HG03060 (cell line): ENCODE measurements at regions not wholly inside any gene's neighbourhood (a gene's known extent, or its start where the extent isn't known, plus 50 kb on each side); places are given as distances from the start of the nearest gene placed in this dataset.
"Not testable (repeated sequence)": the region's sequence is repeated elsewhere in the genome, so short reads cannot be mapped to it uniquely, and the experiment has no call there.

Experiments
- ATAC-seq: cut with Tn5 transposase; IDR thresholded peaks from one replicate; pipeline ENCODE4 v1.9.1; 2021; ENCODE audit warnings: low read depth, moderate number of reproducible peaks; ENCODE audit not compliant: unreplicated experiment

DNA sequence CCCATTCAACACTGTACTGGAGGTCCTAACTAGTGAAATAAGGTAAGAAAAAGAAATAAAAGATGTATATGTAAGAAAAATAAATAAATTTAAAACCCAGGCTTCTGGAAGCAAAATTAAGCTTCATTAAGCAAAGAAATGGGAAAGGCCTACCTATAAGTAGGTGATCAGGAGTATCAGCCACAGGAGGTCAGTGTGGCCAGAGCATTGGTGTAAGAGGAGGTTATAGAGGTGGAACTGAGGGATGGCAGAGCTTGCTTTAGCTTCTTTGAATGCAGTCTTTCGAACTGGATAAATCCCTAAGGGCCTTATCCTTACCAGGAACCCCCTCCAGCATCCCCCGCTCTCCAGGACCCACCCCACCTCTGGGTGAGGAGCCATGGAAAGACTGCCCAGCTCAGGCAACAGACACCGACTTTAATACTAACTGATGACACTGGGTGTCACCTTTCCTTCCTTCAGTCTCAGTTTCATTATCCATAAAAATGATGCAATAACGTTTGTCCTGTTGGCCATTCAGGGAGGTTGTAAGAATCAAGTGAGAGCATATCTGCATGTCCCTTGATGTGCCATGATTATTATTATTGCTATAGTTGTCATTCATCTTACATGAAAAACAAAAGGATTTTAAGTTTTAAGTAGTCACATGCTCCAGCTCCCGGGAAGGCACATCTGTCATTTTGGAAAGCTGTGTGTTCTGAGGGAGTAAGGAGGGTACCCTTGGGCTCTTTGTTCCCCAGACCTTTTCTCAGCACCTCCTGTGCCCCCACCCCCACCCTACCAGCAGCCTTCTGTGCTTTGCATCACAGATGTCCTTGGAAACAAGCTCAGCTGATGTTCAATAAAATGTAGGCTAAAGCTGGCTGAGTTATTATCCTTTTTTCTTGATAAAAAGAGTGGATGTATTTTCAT is 50.8 kb upstream of the CTNNA1 start:
- no peak for ATAC-seq

DNA sequence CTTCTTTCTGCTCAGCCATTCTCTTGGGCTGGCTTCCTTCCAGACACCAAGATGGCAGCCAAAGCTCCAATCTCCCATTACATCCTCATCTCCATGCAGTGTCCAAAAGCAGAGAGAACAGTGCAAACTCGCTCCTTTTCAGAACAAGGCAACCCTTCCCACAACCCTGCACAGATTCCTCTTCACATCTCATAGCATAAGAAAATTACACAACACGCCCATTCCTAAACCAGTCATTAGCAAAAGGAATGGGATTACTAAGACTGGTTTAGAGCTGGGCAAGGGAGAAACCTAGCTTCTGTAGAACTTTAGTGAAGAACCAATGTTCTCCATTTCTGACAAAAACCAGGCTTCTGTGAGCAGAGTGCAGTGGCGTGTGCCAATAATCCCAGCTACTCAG is 51.5 kb upstream of the CTNNA1 start:
- no peak for ATAC-seq

- ATAC-seq, result no peak
Measured at GRCh38 chr5:138700581-138701362, 52.5 kb upstream of the CTNNA1 start.

- no peak for ATAC-seq
Measured at GRCh38 chr5:138699482-138699881, 53.7 kb upstream of the CTNNA1 start.

DNA sequence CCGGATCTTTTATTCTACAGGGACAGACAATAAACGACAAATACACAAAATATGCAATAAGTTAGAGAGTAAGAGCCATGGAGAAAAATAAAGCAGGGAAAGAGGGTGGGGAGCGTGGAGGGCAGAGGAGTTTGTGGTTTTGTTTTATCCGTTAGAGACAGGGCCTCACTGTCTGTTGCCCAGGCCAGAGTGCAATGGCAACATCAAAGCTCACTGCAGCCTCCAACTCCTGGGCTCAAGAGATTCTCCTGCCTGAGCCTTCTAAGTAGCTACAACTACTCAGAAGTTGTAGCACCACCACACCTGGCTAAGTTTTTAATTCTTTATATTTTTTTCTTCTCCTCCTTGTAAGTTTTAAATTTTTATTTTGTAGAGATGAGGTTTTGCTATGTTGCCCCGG is 54.5 kb upstream of the CTNNA1 start:
- ATAC-seq, result no peak

DNA sequence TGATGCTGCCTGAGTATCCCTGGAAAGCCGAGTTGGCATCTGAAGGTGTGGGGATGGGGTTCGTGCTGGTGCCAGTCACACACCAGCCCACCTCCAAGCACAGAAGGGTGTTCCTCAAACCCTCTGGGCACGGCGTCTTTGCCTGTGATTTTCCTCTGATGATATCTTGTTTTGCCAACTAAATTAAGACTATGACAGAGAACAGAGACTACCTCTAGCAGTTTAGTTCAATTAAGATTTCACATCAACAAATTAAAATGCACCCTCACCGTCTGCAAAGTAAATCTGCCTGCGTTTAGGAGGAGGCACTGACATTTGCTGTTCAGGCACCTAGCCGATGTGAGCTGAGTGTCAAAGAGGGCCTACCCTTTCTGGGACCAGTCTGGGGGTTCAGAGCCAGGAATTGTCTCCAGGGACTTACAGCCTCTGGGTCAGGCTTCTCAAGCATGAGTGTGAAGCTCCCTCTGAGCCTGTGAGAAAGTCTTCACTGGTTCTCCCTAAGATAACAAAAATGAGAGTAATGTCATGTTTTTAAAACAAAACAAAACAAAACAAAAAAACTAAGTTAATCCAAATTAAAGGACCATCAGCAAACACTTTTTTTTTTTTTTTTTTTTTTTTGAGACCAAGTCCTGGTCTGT is 55.4 kb upstream of the CTNNA1 start:
- no peak for ATAC-seq

GRCh38 chr5:138696501-138696900 is 56.7 kb upstream of the CTNNA1 start:
- ATAC-seq, result no peak

GRCh38 chr5:138695781-138696180 is 57.4 kb upstream of the CTNNA1 start:
- ATAC-seq, result no peak

GRCh38 chr5:138694146-138694545 is 59.1 kb upstream of the CTNNA1 start:
- no peak for ATAC-seq

DNA sequence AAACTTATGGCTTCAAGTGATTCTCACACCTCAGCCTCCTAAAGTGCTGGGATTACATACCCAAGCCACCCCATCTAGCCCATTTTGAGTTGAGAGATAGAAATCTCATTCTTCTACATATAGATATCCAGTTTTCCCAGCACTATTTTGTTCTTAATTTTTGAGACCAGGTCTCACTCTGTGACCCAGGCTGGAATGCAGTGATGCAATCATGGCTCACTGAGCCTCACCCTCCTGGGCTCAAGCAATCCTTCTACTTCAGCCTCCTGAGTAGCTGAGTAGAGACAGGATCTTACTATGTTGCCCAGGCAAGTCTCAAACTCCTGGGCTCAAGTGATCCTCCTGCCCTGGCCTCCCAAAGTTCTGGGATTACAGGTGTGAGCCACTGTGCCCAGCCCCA is 60.9 kb upstream of the CTNNA1 start:
- ATAC-seq, result no peak

GRCh38 chr5:138686668-138687067 is 66.6 kb upstream of the CTNNA1 start:
- no peak for ATAC-seq

- ATAC-seq, result no peak
Measured at GRCh38 chr5:138685193-138685745, 68.0 kb upstream of the CTNNA1 start.

DNA sequence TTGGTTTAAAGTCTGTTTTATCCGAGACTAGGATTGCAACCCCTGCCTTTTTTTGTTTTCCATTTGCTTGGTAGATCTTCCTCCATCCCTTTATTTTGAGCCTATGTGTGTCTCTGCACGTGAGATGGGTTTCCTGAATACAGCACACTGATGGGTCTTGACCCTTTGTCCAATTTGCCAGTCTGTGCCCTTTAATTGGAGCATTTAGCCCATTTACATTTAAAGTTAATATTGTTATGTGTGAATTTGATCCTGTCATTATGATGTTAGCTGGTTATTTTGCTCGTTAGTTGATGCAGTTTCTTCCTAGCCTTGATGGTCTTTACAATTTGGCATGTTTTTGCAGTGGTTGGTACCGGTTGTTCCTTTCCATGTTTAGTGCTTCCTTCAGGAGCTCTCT is 70.8 kb upstream of the CTNNA1 start:
- not testable (repeated sequence) for ATAC-seq

DNA sequence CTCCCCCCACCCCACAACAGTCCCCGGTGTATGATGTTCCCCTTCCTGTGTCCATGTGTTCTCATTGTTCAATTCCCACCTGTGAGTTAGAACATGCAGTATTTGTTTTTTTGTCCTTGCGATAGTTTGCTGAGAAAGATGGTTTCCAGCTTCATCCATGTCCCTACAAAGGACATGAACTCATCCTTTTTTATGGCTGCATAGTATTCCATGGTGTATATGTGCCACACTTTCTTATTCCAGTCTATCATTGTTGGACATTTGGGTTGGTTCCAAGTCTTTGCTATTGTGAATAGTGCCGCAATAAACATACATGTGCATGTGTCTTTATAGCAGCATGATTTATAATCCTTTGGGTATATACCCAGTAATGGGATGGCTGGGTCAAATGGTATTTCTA is 74.4 kb upstream of the CTNNA1 start:
- ATAC-seq, result not testable (repeated sequence)

DNA sequence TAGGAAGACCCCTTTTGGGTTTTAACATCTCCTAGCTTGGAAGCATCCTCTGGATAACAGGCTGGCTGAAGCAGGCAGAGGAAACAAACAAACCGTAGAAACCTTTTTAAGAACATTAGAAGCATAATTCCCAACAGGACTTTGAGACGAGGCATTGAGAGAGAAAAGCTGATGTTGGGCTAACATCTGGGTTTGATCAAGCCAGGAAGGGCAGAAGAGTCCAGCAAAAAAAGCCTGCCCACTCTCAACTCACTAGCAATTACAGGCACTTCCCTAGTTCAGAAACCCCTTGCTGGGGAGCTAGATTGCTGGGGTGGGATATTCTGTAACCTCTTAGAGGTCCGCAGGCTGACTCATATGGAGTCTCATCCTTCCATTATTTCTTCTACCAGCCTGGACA is 75.4 kb upstream of the CTNNA1 start:
- ATAC-seq, result no peak

DNA sequence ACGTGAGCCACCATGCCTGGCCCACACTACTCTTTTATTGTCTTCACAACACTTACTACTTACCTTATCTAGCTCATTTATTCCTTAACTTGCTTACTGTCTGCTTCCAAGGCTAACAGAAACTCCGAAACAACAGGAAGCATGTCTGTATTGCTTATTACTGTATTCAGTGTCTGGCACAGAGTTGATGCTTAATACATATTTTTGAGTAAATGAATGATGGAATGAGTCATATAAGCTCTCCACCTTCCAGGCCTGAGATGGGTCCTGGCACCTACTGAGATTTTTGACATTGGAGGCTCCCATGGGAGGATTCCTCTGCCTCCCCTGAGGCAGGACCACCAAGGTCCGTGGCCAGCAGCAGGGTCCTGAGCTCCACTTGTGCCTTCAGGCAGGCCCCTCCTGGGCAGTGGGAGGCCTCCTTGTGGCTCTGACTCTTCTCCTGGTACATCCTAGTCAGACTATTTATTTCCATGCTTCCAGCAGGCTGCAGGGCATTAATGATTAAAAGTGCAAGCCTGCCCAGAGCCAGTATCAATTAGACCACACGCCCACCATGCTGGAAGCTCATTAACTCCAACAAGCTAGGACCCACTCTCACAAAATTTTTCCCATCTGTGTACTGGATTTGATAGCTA is 76.5 kb upstream of the CTNNA1 start:
- no peak for ATAC-seq

DNA sequence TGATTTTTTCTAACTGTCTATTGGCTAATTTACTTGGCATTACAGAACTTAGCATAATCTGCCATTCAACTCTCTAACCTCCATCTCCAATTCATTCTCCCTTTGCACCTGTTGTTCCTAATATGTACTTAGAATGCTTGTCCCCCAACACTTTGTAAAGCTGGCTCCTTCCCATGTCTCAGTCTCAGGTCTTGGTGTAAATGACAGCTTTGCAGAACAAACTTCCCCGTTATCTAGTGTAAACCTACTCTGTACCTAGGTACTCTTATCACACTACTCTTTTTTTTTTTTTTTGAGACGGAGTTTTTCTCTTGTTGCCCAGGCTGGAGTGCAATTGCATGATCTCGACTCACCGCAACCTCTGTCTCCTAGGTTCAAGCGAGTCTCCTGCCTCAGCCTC is 77.2 kb upstream of the CTNNA1 start:
- no peak for ATAC-seq

DNA sequence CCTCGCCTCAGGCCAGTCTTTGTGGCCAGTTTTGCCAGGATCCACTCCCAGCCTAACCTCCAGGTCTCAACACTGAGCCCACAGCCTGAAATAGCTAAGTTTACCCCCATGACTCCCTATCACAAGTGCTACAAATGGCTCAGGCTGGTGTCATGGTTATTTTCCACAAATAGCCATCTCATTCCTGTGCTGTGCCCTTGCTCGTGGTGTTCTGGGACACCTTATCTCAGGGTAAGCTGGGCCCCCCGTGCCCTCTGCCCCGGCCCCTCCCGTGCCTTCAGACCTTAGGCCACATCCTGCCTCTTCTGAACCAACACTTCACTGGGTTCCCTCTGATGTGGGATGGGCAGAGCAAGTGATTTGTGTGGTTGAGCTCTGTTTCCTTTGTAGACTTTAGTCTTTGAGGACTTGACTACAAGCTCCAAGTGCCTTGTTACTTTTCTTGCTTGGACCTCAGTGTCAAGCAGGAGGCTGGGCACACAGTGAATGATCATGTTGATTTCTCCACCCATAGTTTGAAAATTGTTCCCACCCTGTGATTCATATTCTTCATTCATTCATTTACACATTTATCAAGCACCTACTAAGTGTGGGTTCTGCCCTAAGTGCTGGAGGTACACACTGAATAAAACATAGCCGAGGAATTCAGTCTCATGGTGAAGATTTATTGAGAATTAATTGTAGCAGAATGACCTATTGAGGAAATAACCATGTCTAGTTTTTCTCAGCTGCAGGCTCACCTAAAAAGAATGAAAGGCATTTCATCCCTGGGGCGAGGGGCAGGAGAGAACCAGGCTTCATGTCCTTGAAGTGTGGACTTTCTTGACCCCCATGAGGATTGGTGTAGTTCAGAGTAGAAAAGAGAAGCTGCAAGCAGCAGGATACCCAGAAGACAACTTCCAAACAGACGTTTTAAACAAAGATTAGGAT is 84.5 kb upstream of the CTNNA1 start:
- ATAC-seq, result no peak

GRCh38 chr5:138667782-138668331 is 85.4 kb upstream of the CTNNA1 start:
- not testable (repeated sequence) for ATAC-seq
